Lower leg skin (tissue), 3 donors: ENCODE measurements at regions not wholly inside any gene's neighbourhood (a gene's known extent, or its start where the extent isn't known, plus 50 kb on each side); places are given as distances from the start of the nearest gene placed in this dataset.

Source experiments
- POLR2A ChIP-seq, 2 donors: fragments of 450-650 bp; IDR thresholded peaks; one replicate each; pipeline ENCODE4 v1.6.1; 2016 to 2017; ENCODE audit warnings: antibody characterized with exemption in 2 of 2, mild to moderate bottlenecking in 1 of 2, moderate library complexity in 1 of 2
- TF ChIP-seq, protein P1 (sequence below), 3 donors: fragments of 450-650 bp; IDR thresholded peaks; one replicate each; pipeline ENCODE4 v1.5.1; 2016; ENCODE audit warnings: antibody characterized with exemption in 3 of 3, mild to moderate bottlenecking in 3 of 3, moderate library complexity in 2 of 3

DNA sequence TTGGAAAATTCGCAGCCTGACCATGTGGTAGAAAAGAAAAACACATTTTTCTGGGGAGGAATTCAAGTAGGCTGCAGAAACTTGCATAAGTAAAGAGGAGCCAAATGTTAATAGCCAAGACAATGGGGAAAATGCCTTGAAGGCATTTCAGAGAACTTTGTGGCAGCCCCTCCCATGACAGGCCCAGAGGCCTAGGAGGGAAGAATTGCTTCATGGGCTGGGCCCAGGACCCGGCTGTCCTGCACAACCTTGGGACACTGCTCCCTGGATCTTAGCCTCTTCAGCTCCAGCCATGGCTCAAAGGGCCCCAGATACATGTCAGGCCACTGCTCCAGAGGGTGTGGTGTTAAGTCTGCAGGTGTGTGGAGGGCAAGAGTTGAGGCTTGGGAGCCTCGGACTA lies 158.6 kb downstream of the OSTF1 start:
- no peak for TF ChIP-seq POLR2A (IDR thresholded peaks at IDR 0.05)
- TF ChIP-seq, protein P1, sequence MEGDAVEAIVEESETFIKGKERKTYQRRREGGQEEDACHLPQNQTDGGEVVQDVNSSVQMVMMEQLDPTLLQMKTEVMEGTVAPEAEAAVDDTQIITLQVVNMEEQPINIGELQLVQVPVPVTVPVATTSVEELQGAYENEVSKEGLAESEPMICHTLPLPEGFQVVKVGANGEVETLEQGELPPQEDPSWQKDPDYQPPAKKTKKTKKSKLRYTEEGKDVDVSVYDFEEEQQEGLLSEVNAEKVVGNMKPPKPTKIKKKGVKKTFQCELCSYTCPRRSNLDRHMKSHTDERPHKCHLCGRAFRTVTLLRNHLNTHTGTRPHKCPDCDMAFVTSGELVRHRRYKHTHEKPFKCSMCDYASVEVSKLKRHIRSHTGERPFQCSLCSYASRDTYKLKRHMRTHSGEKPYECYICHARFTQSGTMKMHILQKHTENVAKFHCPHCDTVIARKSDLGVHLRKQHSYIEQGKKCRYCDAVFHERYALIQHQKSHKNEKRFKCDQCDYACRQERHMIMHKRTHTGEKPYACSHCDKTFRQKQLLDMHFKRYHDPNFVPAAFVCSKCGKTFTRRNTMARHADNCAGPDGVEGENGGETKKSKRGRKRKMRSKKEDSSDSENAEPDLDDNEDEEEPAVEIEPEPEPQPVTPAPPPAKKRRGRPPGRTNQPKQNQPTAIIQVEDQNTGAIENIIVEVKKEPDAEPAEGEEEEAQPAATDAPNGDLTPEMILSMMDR (IDR thresholded peaks at IDR 0.05): no peak
